H9 (cell line): ENCODE measurements at regions not wholly inside any gene's neighbourhood (a gene's known extent, or its start where the extent isn't known, plus 50 kb on each side); places are given as distances from the start of the nearest gene placed in this dataset.

ENCODE experiments used
- DNase-seq: peaks from one replicate; pipeline ENCODE4 v3.0.0-alpha.2; 2017
- H2AFZ ChIP-seq: one replicate; pipeline ENCODE4 v1.6.1; 2013; ENCODE audit warnings: mild to moderate bottlenecking, low read length, control low read depth, moderate library complexity
- H2AK5ac ChIP-seq: 2 replicates; pipeline ENCODE4 v1.6.1; 2013; ENCODE audit warnings: low read length, control low read depth, mixed read lengths; ENCODE audit not compliant: insufficient read length
- H2BK120ac ChIP-seq: one replicate; pipeline ENCODE4 v1.6.1; 2013; ENCODE audit warnings: low read depth, mild to moderate bottlenecking, low read length, control low read depth, inconsistent platforms; ENCODE audit not compliant: poor library complexity, severe bottlenecking
- H2BK12ac ChIP-seq: 2 replicates; pipeline ENCODE4 v1.6.1; 2013; ENCODE audit warnings: low read length, control low read depth, mixed read lengths, low read depth; ENCODE audit not compliant: insufficient read length
- H2BK15ac ChIP-seq: 2 replicates; pipeline ENCODE4 v1.6.1; 2013; ENCODE audit warnings: low read depth, low read length, control low read depth
- H2BK20ac ChIP-seq: one replicate; pipeline ENCODE4 v1.6.1; 2013; ENCODE audit warnings: low read depth, mild to moderate bottlenecking, low read length, control low read depth, inconsistent platforms; ENCODE audit not compliant: poor library complexity, severe bottlenecking
- H2BK5ac ChIP-seq: 2 replicates; pipeline ENCODE4 v1.6.1; 2013; ENCODE audit warnings: low read length, control low read depth, mixed read lengths; ENCODE audit not compliant: insufficient read length
- H3K14ac ChIP-seq: 2 replicates; pipeline ENCODE4 v1.6.1; 2013; ENCODE audit warnings: low read length, control low read depth; ENCODE audit not compliant: insufficient read depth
- H3K18ac ChIP-seq: 2 replicates; pipeline ENCODE4 v1.6.1; 2013; ENCODE audit warnings: low read depth, mild to moderate bottlenecking, mixed read lengths, low read length, control low read depth; ENCODE audit not compliant: insufficient read length
- H3K23ac ChIP-seq: 2 replicates; pipeline ENCODE4 v1.6.1; 2013; ENCODE audit warnings: low read length, control low read depth, mixed read lengths, low read depth; ENCODE audit not compliant: insufficient read length
- H3K23me2 ChIP-seq: 2 replicates; pipeline ENCODE4 v1.6.1; 2013; ENCODE audit warnings: low read depth, mild to moderate bottlenecking, mixed read lengths, low read length, control low read depth; ENCODE audit not compliant: insufficient read length, poor library complexity, severe bottlenecking
- H3K27ac ChIP-seq: 2 replicates; pipeline ENCODE4 v1.5.1; 2013; ENCODE audit warnings: low read length, control low read depth, mixed read lengths, low read depth; ENCODE audit not compliant: insufficient read length
- H3K27me3 ChIP-seq: 2 replicates; pipeline ENCODE4 v1.6.1; 2013; ENCODE audit warnings: low read length, control low read depth, inconsistent platforms; ENCODE audit not compliant: insufficient read depth
- H3K4ac ChIP-seq: 2 replicates; pipeline ENCODE4 v1.6.1; 2013; ENCODE audit warnings: low read depth, mild to moderate bottlenecking, control low read depth, inconsistent platforms, low read length, moderate library complexity
- H3K4me1 ChIP-seq: 2 replicates; pipeline ENCODE4 v1.6.1; 2013; ENCODE audit warnings: low read length, control low read depth, inconsistent platforms; ENCODE audit not compliant: insufficient read depth
- H3K4me2 ChIP-seq: 2 replicates; pipeline ENCODE4 v1.6.1; 2013; ENCODE audit warnings: low read length, control low read depth, mixed read lengths; ENCODE audit not compliant: insufficient read length, insufficient read depth
- H3K56ac ChIP-seq: 2 replicates; pipeline ENCODE4 v1.6.1; 2013; ENCODE audit warnings: low read depth, mild to moderate bottlenecking, mixed read lengths, low read length, control low read depth; ENCODE audit not compliant: insufficient read length
- H3K79me1 ChIP-seq: 2 replicates; pipeline ENCODE4 v1.6.1; 2013; ENCODE audit warnings: low read depth, mild to moderate bottlenecking, moderate library complexity, low read length, control low read depth, inconsistent platforms; ENCODE audit not compliant: insufficient read depth, poor library complexity, severe bottlenecking
- H3K79me2 ChIP-seq: 2 replicates; pipeline ENCODE4 v1.6.1; 2013; ENCODE audit warnings: low read length, control low read depth, inconsistent platforms; ENCODE audit not compliant: insufficient read depth
- H3K9ac ChIP-seq: 2 replicates; pipeline ENCODE4 v1.6.1; 2013; ENCODE audit warnings: low read length, control low read depth, mixed read lengths; ENCODE audit not compliant: insufficient read length; ENCODE audit errors: extremely low read depth
- H3K9me3 ChIP-seq: one replicate; pipeline ENCODE4 v1.6.1; 2013; ENCODE audit warnings: low read depth, low read length, inconsistent platforms; ENCODE audit not compliant: control insufficient read depth
- H3T11ph ChIP-seq: one replicate; pipeline ENCODE4 v1.6.1; 2013; ENCODE audit warnings: mild to moderate bottlenecking, low read length, control low read depth, inconsistent platforms
- H4K20me1 ChIP-seq: one replicate; pipeline ENCODE4 v1.6.1; 2013; ENCODE audit not compliant: control insufficient read depth, insufficient read length, insufficient read depth
- H4K5ac ChIP-seq: 2 replicates; pipeline ENCODE4 v1.6.1; 2013; ENCODE audit warnings: low read depth, mild to moderate bottlenecking, mixed read lengths, low read length, control low read depth; ENCODE audit not compliant: insufficient read length
- H4K8ac ChIP-seq: replicated peaks from 2 replicates; pipeline ENCODE4 v1.6.1; 2013; ENCODE audit warnings: low read length, control low read depth, mixed read lengths, low read depth; ENCODE audit not compliant: insufficient read length
- H4K91ac ChIP-seq: 2 replicates; pipeline ENCODE4 v1.6.1; 2013; ENCODE audit warnings: low read depth, mild to moderate bottlenecking, moderate library complexity, mixed read lengths, low read length, control low read depth; ENCODE audit not compliant: insufficient read length
- H3K27ac Mint-ChIP-seq, 3 experiments: 2 replicates in 2 of 3; 3 replicates in 1 of 3; pipeline ENCODE4 v1.8.0; 2020 to 2021; ENCODE audit warnings: mixed read lengths in 3 of 3, mild to moderate bottlenecking in 1 of 3, moderate library complexity in 1 of 3
- H3K27me3 Mint-ChIP-seq: 2 replicates; pipeline ENCODE4 v1.8.0; 2021; ENCODE audit warnings: low read depth, mild to moderate bottlenecking, moderate library complexity, mixed read lengths
- H3K36me3 Mint-ChIP-seq, 3 experiments: 2 replicates in 2 of 3; 3 replicates in 1 of 3; pipeline ENCODE4 v1.8.0; 2020 to 2021; ENCODE audit warnings: low read depth in 3 of 3, mixed read lengths in 3 of 3; ENCODE audit not compliant: insufficient read depth in 1 of 3
- H3K4me1 Mint-ChIP-seq, 2 experiments: 2 replicates each; pipeline ENCODE4 v1.8.0; 2020; ENCODE audit warnings: mixed read lengths in 2 of 2
- H3K4me3 Mint-ChIP-seq, 2 experiments: 2 replicates in 1 of 2; 3 replicates in 1 of 2; pipeline ENCODE4 v1.8.0; 2020 to 2021; ENCODE audit warnings: mild to moderate bottlenecking in 2 of 2, mixed read lengths in 2 of 2, moderate library complexity in 1 of 2
- H3K9me3 Mint-ChIP-seq, 2 experiments: 2 replicates in 1 of 2; 3 replicates in 1 of 2; pipeline ENCODE4 v1.8.0; 2020; ENCODE audit warnings: mild to moderate bottlenecking in 2 of 2, mixed read lengths in 2 of 2, moderate library complexity in 1 of 2
- CTCF ChIP-seq: fragments of 200-600 bp; sonication (generic); conservative IDR thresholded peaks from 3 replicates; pipeline ENCODE4 v1.8.0; 2021; ENCODE audit warnings: antibody characterized with exemption, mild to moderate bottlenecking
- WGBS: extraction: QIAGEN DNeasy Blood & Tissue Kit; methylation state at CpG from one replicate; pipeline ENCODE4 v1.1.7; 2013; ENCODE audit warnings: missing lambda C conversion rate, low lambda C conversion rate, mixed read lengths; ENCODE audit not compliant: insufficient read length; ENCODE audit errors: extremely low coverage; 5-methylcytosine and 5-hydroxymethylcytosine counted together

DNA sequence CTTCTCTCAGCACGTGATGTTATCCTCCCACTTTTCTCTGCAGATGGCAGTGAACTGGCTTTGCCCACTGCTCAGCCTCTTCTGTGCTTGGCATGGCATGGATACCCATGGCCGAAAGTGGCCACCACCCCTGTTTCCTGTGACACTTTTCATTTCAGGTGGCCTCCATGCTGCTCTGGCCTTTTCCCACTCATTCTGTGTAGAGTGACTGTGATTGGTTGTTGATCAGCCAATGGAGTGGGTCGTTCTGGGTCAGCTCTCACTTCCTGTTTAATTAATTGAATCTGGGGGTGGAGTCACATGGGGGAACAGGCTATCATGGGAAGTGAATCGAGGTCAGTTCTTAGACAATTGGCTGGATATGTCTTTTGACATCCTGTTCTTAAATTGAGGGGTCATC is 350.1 kb upstream of the EEF2KMT start:
- Histone ChIP-seq H3K14ac (no peak overlapping the region), H3K4ac (no peak overlapping the region), H4K20me1 (no peaks in the 10 kb centered on the region), H3K79me1 (no peaks in the 10 kb centered on the region), H3K18ac (no peak overlapping the region), H3K4me2 (no peak overlapping the region), H4K5ac (no peak overlapping the region), H4K8ac (no peak overlapping the region), H3T11ph (no peak overlapping the region), H2BK20ac (no peak overlapping the region), H3K23ac (no peak overlapping the region), H3K9me3 (no peaks in the 10 kb centered on the region), H2AK5ac (no peak overlapping the region), H2BK12ac (no peak overlapping the region), H3K9ac (no peak overlapping the region), H3K56ac (no peak overlapping the region), H3K79me2 (no peaks in the 10 kb centered on the region), H4K91ac (no peak overlapping the region), H2BK15ac (no peak overlapping the region), H3K23me2 (peaks cover 2% of the 10 kb centered on the region), H2AFZ (no peak overlapping the region), H3K27me3 (no peaks in the 10 kb centered on the region), H2BK120ac (no peak overlapping the region), H3K4me1 (peaks cover 8% of the 10 kb centered on the region; the same call in 1 of the 2 replicates), H3K27ac (no peak overlapping the region), H2BK5ac (no peak overlapping the region)
- no peak for TF ChIP-seq CTCF
- Mint-ChIP-seq H3K9me3 (peaks cover 0 to 2% of the 10 kb centered on the region in 2 experiments; a peak in 1 of 5 replicates), H3K27ac (peak overlapping the region in 1 of 3 experiments; percentile 25; a peak in 1 of 7 replicates), H3K27me3 (peaks cover 71% of the 10 kb centered on the region), H3K36me3 (peaks cover 0 to 6% (median 2%) of the 10 kb centered on the region in 3 experiments; a peak in 3 of 7 replicates), H3K4me3 (peak overlapping the region in 1 of 2 experiments; percentile 16; a peak in 1 of 5 replicates), H3K4me1 (peaks cover 66 to 70% of the 10 kb centered on the region in 2 experiments)
- no CpG with 5 or more reads among the region's 4 CpGs for WGBS
- no peak for DNase-seq
